ENCODE measurements at regions not wholly inside any gene's neighbourhood (a gene's known extent, or its start where the extent isn't known, plus 50 kb on each side); places are given as distances from the start of the nearest gene placed in this dataset.

GRCh38 chr4:89496851-89497250 is 189.3 kb upstream of the GPRIN3 start:
- CTCF ChIA-PET: no interaction called here
- WGBS (ENCODE audit: insufficient coverage, insufficient replicate concordance, low lambda C conversion rate, missing lambda C conversion rate): 0% methylated on average over 1 of the region's 1 CpG
- in situ Hi-C loops (cut with MboI): no loop called here

GRCh38 chr4:89493367-89493766 is 185.8 kb upstream of the GPRIN3 start:
- no peak overlapping the region for H3K9ac ChIP-seq (ENCODE audit: control insufficient read depth, insufficient read depth, low read length)
- SMC1A ChIA-PET (ENCODE audit: uncharacterized antibody, unreplicated experiment): no interaction called here
- POLR2A ChIA-PET: no interaction called here
- DNase-seq (ENCODE audit: low read depth, low spot score) (no peak), FAIRE-seq (no peak), ATAC-seq (no peak)
- intact Hi-C loops (cut with micrococcal nuclease; ENCODE audit: unreplicated experiment) (no loop called here), in situ Hi-C loops (cut with MboI) (no loop called here)
- H4K20me1 ChIP-seq (ENCODE audit: control insufficient read depth, insufficient read depth): no peaks in the 10 kb centered on the region
- CTCF ChIA-PET: no interaction called here
- no peak overlapping the region for H3K4me3 ChIP-seq
- no peak overlapping the region for H3K4me2 ChIP-seq (ENCODE audit: control insufficient read depth, insufficient read depth)
- H2AFZ ChIP-seq (ENCODE audit: control insufficient read depth, low read depth, low read length): no peak overlapping the region
- H3K9me3 ChIP-seq (replicated peaks; ENCODE audit: control insufficient read depth, insufficient read depth, low read length): no peaks in the 10 kb centered on the region; the same call in 2 of the 3 replicates
- RAD21 ChIA-PET (ENCODE audit: unreplicated experiment): no interaction called here
- no peak overlapping the region for H3K27ac ChIP-seq (ENCODE audit: control insufficient read depth, insufficient read depth)
- H3K36me3 ChIP-seq (ENCODE audit: control insufficient read depth in 2 of 2, insufficient read depth in 2 of 2, low read length in 1 of 2): no peaks in the 10 kb centered on the region
- BruUV-seq (replicated peaks): no TSS peak
- no peaks in the 10 kb centered on the region for H3K79me2 ChIP-seq (ENCODE audit: control insufficient read depth, insufficient read depth, low read length)
- WGBS (ENCODE audit: insufficient coverage, insufficient replicate concordance, low lambda C conversion rate, missing lambda C conversion rate): 45% methylated on average over 3 of the region's 3 CpGs
- H3K4me1 ChIP-seq (ENCODE audit: control insufficient read depth, insufficient read depth, low read length): no peaks in the 10 kb centered on the region
- no peaks in the 10 kb centered on the region for H3K27me3 ChIP-seq (replicated peaks in 1 of 2; ENCODE audit: control insufficient read depth in 2 of 2, insufficient read depth in 2 of 2, low read length in 1 of 2)
- no peak for TF ChIP-seq CBFB (IDR thresholded peaks at IDR 0.05; ENCODE audit: low read depth)
- no peak for TF ChIP-seq CUX1 (IDR thresholded peaks at IDR 0.05; ENCODE audit: insufficient replicate concordance, low read depth, low read length)
- TF ChIP-seq GABPA (IDR thresholded peaks at IDR 0.05; ENCODE audit: low read depth): no peak
- TF ChIP-seq ZNF687 (IDR thresholded peaks at IDR 0.05): no peak
- TF ChIP-seq SIX5 (IDR thresholded peaks at IDR 0.05; ENCODE audit: low read depth, low read length, severe bottlenecking): no peak
- no peak for TF ChIP-seq CBX3 (IDR thresholded peaks at IDR 0.05; ENCODE audit: borderline replicate concordance, low read depth)
- no peak for TF ChIP-seq MTA2 (IDR thresholded peaks at IDR 0.05; ENCODE audit: low read depth)

More at GRCh38 chr4:89496851-89497250, 189.3 kb upstream of the GPRIN3 start:
- DNase-seq (ENCODE audit: low read depth, low spot score): no peak
- ATAC-seq: no peak
- TF ChIP-seq POU2F2 (IDR thresholded peaks at IDR 0.05; ENCODE audit: borderline replicate concordance, low read depth, low read length) (no peak), EED (IDR thresholded peaks at IDR 0.05; ENCODE audit: low read depth) (no peak), NBN (IDR thresholded peaks at IDR 0.05) (no peak)
- H2AFZ ChIP-seq (ENCODE audit: control insufficient read depth, low read depth, low read length): no peak overlapping the region
- FAIRE-seq: no peak
- no TSS peak for BruUV-seq (replicated peaks)
- H4K20me1 ChIP-seq (ENCODE audit: control insufficient read depth, insufficient read depth): no peaks in the 10 kb centered on the region
- no peak overlapping the region for H3K9ac ChIP-seq (ENCODE audit: control insufficient read depth, insufficient read depth, low read length)
- ChIA-PET POLR2A (no interaction called here), SMC1A (ENCODE audit: uncharacterized antibody, unreplicated experiment) (no interaction called here), RAD21 (ENCODE audit: unreplicated experiment) (interaction anchor here (0.6 kb wide), 1 partner anchor 9 kb away, joined by 3 read pairs; no protein-coding TSS in a partner anchor)
- intact Hi-C loops (cut with micrococcal nuclease; ENCODE audit: unreplicated experiment): no loop called here
- H3K4me2 ChIP-seq (ENCODE audit: control insufficient read depth, insufficient read depth): no peak overlapping the region
- no peak overlapping the region for H3K4me3 ChIP-seq
- no peaks in the 10 kb centered on the region; the same call in 2 of the 3 replicates for H3K9me3 ChIP-seq (replicated peaks; ENCODE audit: control insufficient read depth, insufficient read depth, low read length)
- H3K4me1 ChIP-seq (ENCODE audit: control insufficient read depth, insufficient read depth, low read length): no peaks in the 10 kb centered on the region
- H3K27ac ChIP-seq (ENCODE audit: control insufficient read depth, insufficient read depth): no peak overlapping the region
- H3K27me3 ChIP-seq (replicated peaks in 1 of 2; ENCODE audit: control insufficient read depth in 2 of 2, insufficient read depth in 2 of 2, low read length in 1 of 2): no peaks in the 10 kb centered on the region
- H3K36me3 ChIP-seq (ENCODE audit: control insufficient read depth in 2 of 2, insufficient read depth in 2 of 2, low read length in 1 of 2): no peaks in the 10 kb centered on the region
- H3K79me2 ChIP-seq (ENCODE audit: control insufficient read depth, insufficient read depth, low read length): no peaks in the 10 kb centered on the region
